K562 (cell line): ENCODE measurements at regions not wholly inside any gene's neighbourhood (a gene's known extent, or its start where the extent isn't known, plus 50 kb on each side); places are given as distances from the start of the nearest gene placed in this dataset.

Source experiments
- ATAC-seq: fragments of 200-7000 bp; cut with Tn5 transposase; 3 replicates; pipeline ENCODE4 v1.9.1; 2020; ENCODE audit warnings: moderate library complexity
- BruUV-seq: library from RNA; stranded (reverse); fragments of 400-500 nt; replicated peaks from 2 replicates; lab custom pipeline; 2021; lab: Mats Ljungman, UMichigan
- CTCF ChIA-PET: fragments of 300-600 bp; formaldehyde crosslinking; extraction: SDS; loops from one replicate; lab custom pipeline; 2021; ENCODE audit warnings: low intra/inter-chr PET ratio; lab: Yijun Ruan, JAX
- POLR2A ChIA-PET: fragments of 300-600, 350-650 bp; sonication (Branson Sonifier 250); formaldehyde crosslinking; extraction: SDS; loops from one replicate; lab custom pipeline; 2021; ENCODE audit warnings: antibody characterized with exemption, inconsistent platforms; lab: Yijun Ruan, JAX
- DNase-seq, 4 experiments: peaks; one replicate each; pipeline versions ENCODE4 v3.0.0 to v3.0.0-alpha.2; 2011 to 2018; ENCODE audit warnings: low spot score in 3 of 4, mixed read lengths in 3 of 4; ENCODE audit errors: extremely low read depth in 1 of 4
- FAIRE-seq: peaks from 2 replicates; lab custom pipeline; 2011; peaks lifted over from hg19 to GRCh38; lab: Jason Lieb, UNC
- H2AFZ ChIP-seq: 2 replicates; pipeline ENCODE4 v1.6.0; 2011; ENCODE audit warnings: low read depth, low read length, control low read depth, inconsistent platforms
- H3K27ac ChIP-seq: fragments of 200-600 bp; 3 replicates; pipeline ENCODE4 v1.8.0; 2011; ENCODE audit warnings: low read depth, mild to moderate bottlenecking, control low read depth, inconsistent platforms, low read length, moderate library complexity, mixed read lengths; ENCODE audit errors: extremely low read depth
- H3K27me3 ChIP-seq, 2 experiments: fragments of 300-600 bp in 1 of 2; 2 replicates in 1 of 2; 3 replicates in 1 of 2; pipeline versions ENCODE4 v1.6.0 to v1.8.0; 2011; ENCODE audit warnings: inconsistent platforms in 2 of 2, low read length in 2 of 2, mild to moderate bottlenecking in 1 of 2, mixed read lengths in 1 of 2, moderate library complexity in 1 of 2; ENCODE audit not compliant: control insufficient read depth in 2 of 2, insufficient read depth in 2 of 2
- H3K36me3 ChIP-seq: fragments of 300-600 bp; 3 replicates; pipeline ENCODE4 v1.8.0; 2011; ENCODE audit warnings: mild to moderate bottlenecking, low read length, inconsistent platforms; ENCODE audit not compliant: control insufficient read depth, insufficient read depth
- H3K4me1 ChIP-seq, 2 experiments: fragments of 200-600 bp in 1 of 2; replicated peaks in 1 of 2; 2 replicates in 1 of 2; 3 replicates in 1 of 2; pipeline versions ENCODE4 v1.5.1 to v1.8.0; 2011; ENCODE audit warnings: inconsistent platforms in 2 of 2, low read length in 2 of 2, mild to moderate bottlenecking in 1 of 2, mixed read lengths in 1 of 2, moderate library complexity in 1 of 2; ENCODE audit not compliant: control insufficient read depth in 2 of 2, insufficient read depth in 2 of 2
- H3K4me2 ChIP-seq: 2 replicates; pipeline ENCODE4 v1.6.1; 2011; ENCODE audit warnings: low read length, control low read depth, inconsistent platforms, mixed read lengths; ENCODE audit not compliant: insufficient read depth
- H3K4me3 ChIP-seq: fragments of 200-600 bp; sonication (generic), shearing (Covaris generic); 2 replicates; pipeline ENCODE4 v1.5.1; 2016; ENCODE audit warnings: control low read depth, inconsistent platforms
- H3K79me2 ChIP-seq: fragments of 200-600 bp; 3 replicates; pipeline ENCODE4 v1.8.0; 2011; ENCODE audit warnings: low read length, inconsistent platforms; ENCODE audit not compliant: control insufficient read depth, insufficient read depth
- H3K9ac ChIP-seq, 2 experiments: 2 replicates each; pipeline versions ENCODE4 v1.6.0 to v1.6.1; 2011; ENCODE audit warnings: low read depth in 2 of 2, low read length in 2 of 2, control low read depth in 1 of 2, inconsistent platforms in 1 of 2, mild to moderate bottlenecking in 1 of 2, mixed read lengths in 1 of 2; ENCODE audit not compliant: insufficient read depth in 1 of 2
- H3K9me1 ChIP-seq: one replicate; pipeline ENCODE4 v1.6.0; 2011; ENCODE audit warnings: inconsistent platforms, mild to moderate bottlenecking, low read length, moderate library complexity; ENCODE audit not compliant: control insufficient read depth, insufficient read depth
- H3K9me3 ChIP-seq: replicated peaks from 2 replicates; pipeline ENCODE4 v1.5.1; 2011; ENCODE audit warnings: low read depth, low read length, inconsistent platforms; ENCODE audit not compliant: control insufficient read depth, insufficient read depth
- H4K20me1 ChIP-seq: replicated peaks from 2 replicates; pipeline ENCODE4 v1.6.1; 2011; ENCODE audit warnings: low read length, inconsistent platforms, mixed read lengths; ENCODE audit not compliant: control insufficient read depth, insufficient read depth
- HDAC1 ChIP-seq, 2 experiments: fragments of 450-650 bp; IDR thresholded peaks; 2 replicates each; pipeline ENCODE4 v1.6.1; 2016 to 2017; ENCODE audit warnings: inconsistent platforms in 1 of 2, mild to moderate bottlenecking in 1 of 2, moderate library complexity in 1 of 2
- KLF10 ChIP-seq: fragments of 250-450 bp; sonication (Bioruptor Pico); IDR thresholded peaks from 2 replicates; pipeline ENCODE4 v1.6.1; 2021; ENCODE audit warnings: matching md5 sums
- KLF16 ChIP-seq: IDR thresholded peaks from 2 replicates; pipeline ENCODE4 v1.6.1; 2016; ENCODE audit warnings: antibody characterized with exemption
- MEF2A ChIP-seq: IDR thresholded peaks from 2 replicates; pipeline ENCODE4 v1.6.1; 2011; ENCODE audit warnings: low read depth, mild to moderate bottlenecking, low read length, moderate library complexity; ENCODE audit not compliant: control insufficient read depth
- MTF1 ChIP-seq: fragments of 250-450 bp; sonication (Bioruptor Pico); IDR thresholded peaks from 2 replicates; pipeline ENCODE4 v1.9.0; 2021; ENCODE audit warnings: moderate library complexity, mild to moderate bottlenecking, inconsistent platforms, borderline replicate concordance
- POU5F1 ChIP-seq: fragments of 150-350 bp; IDR thresholded peaks from 2 replicates; pipeline ENCODE4 v1.6.1; 2014; ENCODE audit warnings: borderline replicate concordance, low read length, low read depth, mild to moderate bottlenecking; ENCODE audit not compliant: partially characterized antibody
- RFX1 ChIP-seq: fragments of 450-650 bp; IDR thresholded peaks from 2 replicates; pipeline ENCODE4 v1.6.1; 2016; ENCODE audit warnings: mild to moderate bottlenecking, moderate library complexity
- SAP30 ChIP-seq: fragments of 200-600 bp; sonication (generic); IDR thresholded peaks from 2 replicates; pipeline ENCODE4 v1.6.1; 2012; ENCODE audit warnings: borderline replicate concordance, low read depth, mild to moderate bottlenecking, moderate library complexity, low read length, control low read depth, inconsistent platforms; ENCODE audit not compliant: insufficient read depth, poor library complexity, severe bottlenecking
- STAG1 ChIP-seq: sonication (generic); formaldehyde crosslinking; IDR thresholded peaks from 2 replicates; pipeline ENCODE4 v1.5.0; 2020; ENCODE audit warnings: missing genetic modification reagents, borderline replicate concordance
- TRIM24 ChIP-seq, 2 experiments: fragments of 450-650 bp; IDR thresholded peaks; 2 replicates each; pipeline ENCODE4 v1.6.1; 2016
- ZNF354B ChIP-seq: fragments of 250-450 bp; sonication (Bioruptor Pico); IDR thresholded peaks from 2 replicates; pipeline ENCODE4 v1.4.0; 2020
- ZNF583 ChIP-seq: fragments of 250-450 bp; sonication (Bioruptor Pico); IDR thresholded peaks from 2 replicates; pipeline ENCODE4 v1.4.0; 2020
- ZNF76 ChIP-seq: fragments of 250-450 bp; sonication (Bioruptor Pico); IDR thresholded peaks from 2 replicates; pipeline ENCODE4 v1.4.0; 2020; ENCODE audit warnings: mild to moderate bottlenecking, moderate library complexity, borderline replicate concordance
- WGBS: fragments of 100-300 bp; shearing (Covaris generic); methylation state at CpG from one replicate; pipeline ENCODE4 v1.1.6; 2016; ENCODE audit warnings: low coverage, mixed read lengths; ENCODE audit not compliant: insufficient coverage; ENCODE audit errors: missing lambda C conversion rate; 5-methylcytosine and 5-hydroxymethylcytosine counted together
- in situ Hi-C: fragments of 300-500 bp; cut with MboI; formaldehyde crosslinking; loops from 4 replicates; pipeline ENCODE4 v1.15.0; 2018; ENCODE audit warnings: inconsistent platforms, mixed read lengths
- intact Hi-C: fragments of 100-400 bp; cut with micrococcal nuclease; formaldehyde crosslinking; loops from 2 replicates; pipeline ENCODE4 v1.14.2; 2022
- TF ChIP-seq, protein P1 (sequence below): IDR thresholded peaks from 2 replicates; pipeline ENCODE4 v1.6.1; 2011; ENCODE audit warnings: borderline replicate concordance, low read depth, mild to moderate bottlenecking, moderate library complexity, low read length; ENCODE audit not compliant: insufficient read depth, poor library complexity, severe bottlenecking
- TF ChIP-seq, protein P2 (sequence below): sonication (generic); formaldehyde crosslinking; IDR thresholded peaks from 2 replicates; pipeline ENCODE4 v1.8.0; 2022; ENCODE audit warnings: mild to moderate bottlenecking, missing genetic modification reagents
- TF ChIP-seq, protein P3 (sequence below): sonication (generic); formaldehyde crosslinking; IDR thresholded peaks from 2 replicates; pipeline ENCODE4 v1.8.1; 2023; ENCODE audit warnings: mild to moderate bottlenecking, missing genetic modification reagents

DNA sequence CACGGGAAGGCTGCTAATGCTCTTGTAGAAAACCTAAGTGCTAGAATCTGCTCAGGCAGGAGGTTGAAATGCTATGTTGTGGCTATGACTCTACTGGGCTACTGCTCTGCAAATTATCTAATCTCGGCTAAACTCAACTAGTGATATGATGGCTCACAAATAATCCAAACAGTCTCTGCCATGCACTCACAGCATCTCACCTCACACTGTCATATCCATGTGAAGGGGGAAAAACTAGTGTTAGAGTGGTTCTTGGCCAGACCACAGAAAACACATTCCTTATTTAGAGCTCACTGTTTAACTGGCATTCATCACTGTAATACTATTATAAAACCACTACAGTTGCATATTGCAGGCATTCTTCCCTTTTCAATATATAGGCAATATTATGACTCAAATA is 81.8 kb upstream of the DST start:
- TF ChIP-seq ZNF354B (CRISPR knock-in tag) (no peak), STAG1 (CRISPR knock-in tag) (no peak), KLF16 (no peak), ZNF583 (no peak), RFX1 (no peak), ZNF76 (CRISPR knock-in tag) (no peak), HDAC1 (IDR thresholded peaks at IDR 0.05) (no peak), MEF2A (no peak), KLF10 (no peak), TRIM24 (IDR thresholded peaks at IDR 0.05) (no peak), POU5F1 (no peak), SAP30 (no peak), MTF1 (no peak)
- TF ChIP-seq, protein P1, sequence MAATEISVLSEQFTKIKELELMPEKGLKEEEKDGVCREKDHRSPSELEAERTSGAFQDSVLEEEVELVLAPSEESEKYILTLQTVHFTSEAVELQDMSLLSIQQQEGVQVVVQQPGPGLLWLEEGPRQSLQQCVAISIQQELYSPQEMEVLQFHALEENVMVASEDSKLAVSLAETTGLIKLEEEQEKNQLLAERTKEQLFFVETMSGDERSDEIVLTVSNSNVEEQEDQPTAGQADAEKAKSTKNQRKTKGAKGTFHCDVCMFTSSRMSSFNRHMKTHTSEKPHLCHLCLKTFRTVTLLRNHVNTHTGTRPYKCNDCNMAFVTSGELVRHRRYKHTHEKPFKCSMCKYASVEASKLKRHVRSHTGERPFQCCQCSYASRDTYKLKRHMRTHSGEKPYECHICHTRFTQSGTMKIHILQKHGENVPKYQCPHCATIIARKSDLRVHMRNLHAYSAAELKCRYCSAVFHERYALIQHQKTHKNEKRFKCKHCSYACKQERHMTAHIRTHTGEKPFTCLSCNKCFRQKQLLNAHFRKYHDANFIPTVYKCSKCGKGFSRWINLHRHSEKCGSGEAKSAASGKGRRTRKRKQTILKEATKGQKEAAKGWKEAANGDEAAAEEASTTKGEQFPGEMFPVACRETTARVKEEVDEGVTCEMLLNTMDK, result no peak
- TF ChIP-seq, protein P2, sequence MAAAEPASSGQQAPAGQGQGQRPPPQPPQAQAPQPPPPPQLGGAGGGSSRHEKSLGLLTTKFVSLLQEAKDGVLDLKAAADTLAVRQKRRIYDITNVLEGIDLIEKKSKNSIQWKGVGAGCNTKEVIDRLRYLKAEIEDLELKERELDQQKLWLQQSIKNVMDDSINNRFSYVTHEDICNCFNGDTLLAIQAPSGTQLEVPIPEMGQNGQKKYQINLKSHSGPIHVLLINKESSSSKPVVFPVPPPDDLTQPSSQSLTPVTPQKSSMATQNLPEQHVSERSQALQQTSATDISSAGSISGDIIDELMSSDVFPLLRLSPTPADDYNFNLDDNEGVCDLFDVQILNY, result no peak
- TF ChIP-seq, protein P3, sequence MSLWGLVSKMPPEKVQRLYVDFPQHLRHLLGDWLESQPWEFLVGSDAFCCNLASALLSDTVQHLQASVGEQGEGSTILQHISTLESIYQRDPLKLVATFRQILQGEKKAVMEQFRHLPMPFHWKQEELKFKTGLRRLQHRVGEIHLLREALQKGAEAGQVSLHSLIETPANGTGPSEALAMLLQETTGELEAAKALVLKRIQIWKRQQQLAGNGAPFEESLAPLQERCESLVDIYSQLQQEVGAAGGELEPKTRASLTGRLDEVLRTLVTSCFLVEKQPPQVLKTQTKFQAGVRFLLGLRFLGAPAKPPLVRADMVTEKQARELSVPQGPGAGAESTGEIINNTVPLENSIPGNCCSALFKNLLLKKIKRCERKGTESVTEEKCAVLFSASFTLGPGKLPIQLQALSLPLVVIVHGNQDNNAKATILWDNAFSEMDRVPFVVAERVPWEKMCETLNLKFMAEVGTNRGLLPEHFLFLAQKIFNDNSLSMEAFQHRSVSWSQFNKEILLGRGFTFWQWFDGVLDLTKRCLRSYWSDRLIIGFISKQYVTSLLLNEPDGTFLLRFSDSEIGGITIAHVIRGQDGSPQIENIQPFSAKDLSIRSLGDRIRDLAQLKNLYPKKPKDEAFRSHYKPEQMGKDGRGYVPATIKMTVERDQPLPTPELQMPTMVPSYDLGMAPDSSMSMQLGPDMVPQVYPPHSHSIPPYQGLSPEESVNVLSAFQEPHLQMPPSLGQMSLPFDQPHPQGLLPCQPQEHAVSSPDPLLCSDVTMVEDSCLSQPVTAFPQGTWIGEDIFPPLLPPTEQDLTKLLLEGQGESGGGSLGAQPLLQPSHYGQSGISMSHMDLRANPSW (CRISPR knock-in tag), result no peak
- TF ChIP-seq, all 486 proteins: peak for 0
- Histone ChIP-seq H2AFZ (no peak overlapping the region), H3K79me2 (no peaks in the 10 kb centered on the region), H3K27ac (no peak overlapping the region), H3K27me3 (no peaks in the 10 kb centered on the region), H4K20me1 (no peaks in the 10 kb centered on the region), H3K4me1 (no peaks in the 10 kb centered on the region), H3K9me3 (no peaks in the 10 kb centered on the region), H3K9me1 (no peaks in the 10 kb centered on the region), H3K36me3 (no peaks in the 10 kb centered on the region), H3K9ac (no peak overlapping the region), H3K4me2 (no peak overlapping the region), H3K4me3 (no peak overlapping the region)
- POLR2A ChIA-PET, result interaction anchor here (1.0 kb wide), 1 partner anchor 18 kb away, joined by 3 read pairs; no protein-coding TSS in a partner anchor
- no peak for DNase-seq
- intact Hi-C loops (no loop called here), in situ Hi-C loops (no loop called here)
- BruUV-seq, result no TSS peak
- FAIRE-seq, result no peak
- WGBS, result 0% methylated on average over 2 of the region's 2 CpGs
- ATAC-seq, result no peak
- CTCF ChIA-PET, result no interaction called here
